A549 (cell line): ENCODE measurements at regions not wholly inside any gene's neighbourhood (a gene's known extent, or its start where the extent isn't known, plus 50 kb on each side); places are given as distances from the start of the nearest gene placed in this dataset.

Experiments used
- ATAC-seq, 2 experiments: fragments of 200-7000 bp in 1 of 2; fragments of >200 bp in 1 of 2; cut with Nextera tagmentation in 1 of 2; cut with Tn5 transposase in 1 of 2; 3 replicates each; pipeline versions ENCODE4 v1.8.0 to v1.9.1; 2018 to 2020; ENCODE audit warnings: mild to moderate bottlenecking in 1 of 2, moderate library complexity in 1 of 2
- CTCF ChIA-PET: fragments of 300-600 bp; sonication (Branson Sonifier 250); formaldehyde crosslinking; extraction: SDS; loops from one replicate; lab custom pipeline; 2021; ENCODE audit warnings: antibody characterized with exemption, inconsistent platforms; lab: Yijun Ruan, JAX
- POLR2A ChIA-PET: fragments of 350-600 bp; formaldehyde crosslinking; extraction: SDS; loops from one replicate; lab custom pipeline; 2021; ENCODE audit warnings: antibody characterized with exemption, inconsistent platforms; lab: Yijun Ruan, JAX
- DNase-seq, 2 experiments: peaks; one replicate each; pipeline versions ENCODE4 v3.0.0 to v3.0.0-alpha.2; 2011 to 2016; ENCODE audit warnings: low read depth in 1 of 2, low spot score in 1 of 2
- FAIRE-seq: peaks from 2 replicates; lab custom pipeline; 2011; peaks lifted over from hg19 to GRCh38; lab: Jason Lieb, UNC
- H3K27ac ChIP-seq, 2 experiments: fragments of >200 bp; sonication (Bioruptor Twin); formaldehyde crosslinking; 3 replicates each; pipeline ENCODE4 v1.5.1; 2016 to 2017
- H3K4me1 ChIP-seq: fragments of >200 bp; sonication (Bioruptor Twin); formaldehyde crosslinking; 3 replicates; pipeline ENCODE4 v1.6.1; 2016
- H3K4me2 ChIP-seq: fragments of >200 bp; sonication (Bioruptor Twin); formaldehyde crosslinking; 3 replicates; pipeline ENCODE4 v1.6.1; 2016
- H3K4me3 ChIP-seq: fragments of >200 bp; sonication (Bioruptor Twin); formaldehyde crosslinking; 3 replicates; pipeline ENCODE4 v1.5.1; 2016
- H3K9me3 ChIP-seq: fragments of >200 bp; sonication (Bioruptor Twin); formaldehyde crosslinking; 3 replicates; pipeline ENCODE4 v1.6.1; 2016
- BHLHE40 ChIP-seq: IDR thresholded peaks from 2 replicates; pipeline ENCODE4 v1.6.1; 2012; ENCODE audit warnings: low read depth, low read length, inconsistent platforms
- CBX8 ChIP-seq: fragments of 200-600 bp; sonication (generic); IDR thresholded peaks from 2 replicates; pipeline ENCODE4 v1.6.1; 2016
- CEBPB ChIP-seq, 2 experiments: fragments of >200 bp in 1 of 2; sonication (Bioruptor Twin) in 1 of 2; formaldehyde crosslinking in 1 of 2; IDR thresholded peaks; 2 replicates each; pipeline ENCODE4 v1.6.1; 2012 to 2016
- CHD4 ChIP-seq: fragments of 200-600 bp; sonication (generic); IDR thresholded peaks from 2 replicates; pipeline ENCODE4 v1.6.1; 2016; ENCODE audit warnings: antibody characterized with exemption, mild to moderate bottlenecking, borderline replicate concordance
- EHF ChIP-seq: fragments of 250-450 bp; sonication (Bioruptor Pico); IDR thresholded peaks from 2 replicates; pipeline ENCODE4 v1.5.0; 2020; ENCODE audit warnings: mild to moderate bottlenecking
- EHMT2 ChIP-seq: fragments of 200-600 bp; sonication (generic); IDR thresholded peaks from 2 replicates; pipeline ENCODE4 v1.6.1; 2016; ENCODE audit warnings: antibody characterized with exemption, low read depth, mild to moderate bottlenecking, moderate library complexity
- EP300 ChIP-seq, 2 experiments: fragments of >200 bp; sonication (Bioruptor Twin); formaldehyde crosslinking; IDR thresholded peaks; 2 replicates in 1 of 2; 3 replicates in 1 of 2; pipeline ENCODE4 v1.6.1; 2016 to 2017
- ESRRA ChIP-seq: fragments of 150-350 bp; IDR thresholded peaks from 2 replicates; pipeline ENCODE4 v1.6.1; 2014; ENCODE audit warnings: mild to moderate bottlenecking, low read length, borderline replicate concordance
- FOSB ChIP-seq: fragments of 250-450 bp; sonication (Bioruptor Pico); IDR thresholded peaks from 2 replicates; pipeline ENCODE4 v1.5.0; 2020; ENCODE audit warnings: mild to moderate bottlenecking, moderate library complexity
- FOSL2 ChIP-seq, 2 experiments: fragments of 450-650 bp in 1 of 2; fragments of >200 bp in 1 of 2; sonication (Bioruptor Twin) in 1 of 2; formaldehyde crosslinking; IDR thresholded peaks; 2 replicates each; pipeline versions ENCODE4 v1.5.0 to v1.6.1; 2016 to 2020; ENCODE audit warnings: mild to moderate bottlenecking in 1 of 2, moderate library complexity in 1 of 2
- FOXS1 ChIP-seq: fragments of 250-450 bp; sonication (Bioruptor Pico); IDR thresholded peaks from 2 replicates; pipeline ENCODE4 v1.5.0; 2020; ENCODE audit warnings: mild to moderate bottlenecking, moderate library complexity
- HDAC2 ChIP-seq: fragments of 200-600 bp; sonication (generic); IDR thresholded peaks from 2 replicates; pipeline ENCODE4 v1.6.1; 2016
- HEYL ChIP-seq: fragments of 250-450 bp; sonication (Bioruptor Pico); IDR thresholded peaks from 2 replicates; pipeline ENCODE4 v1.8.0; 2021; ENCODE audit warnings: mild to moderate bottlenecking, moderate library complexity
- HMGXB4 ChIP-seq: fragments of 250-450 bp; sonication (Bioruptor Pico); IDR thresholded peaks from 2 replicates; pipeline ENCODE4 v1.5.0; 2021; ENCODE audit warnings: mild to moderate bottlenecking, moderate library complexity, borderline replicate concordance
- HOXA7 ChIP-seq: fragments of 250-450 bp; sonication (Bioruptor Pico); IDR thresholded peaks from 2 replicates; pipeline ENCODE4 v1.5.0; 2020; ENCODE audit warnings: mild to moderate bottlenecking, moderate library complexity
- HOXB5 ChIP-seq: fragments of 250-450 bp; sonication (Bioruptor Pico); IDR thresholded peaks from 2 replicates; pipeline ENCODE4 v1.5.0; 2020; ENCODE audit warnings: mild to moderate bottlenecking, moderate library complexity
- MAFK ChIP-seq: fragments of 450-650 bp; IDR thresholded peaks from 2 replicates; pipeline ENCODE4 v1.6.1; 2014; ENCODE audit not compliant: partially characterized antibody
- MAX ChIP-seq: IDR thresholded peaks from 2 replicates; pipeline ENCODE4 v1.6.1; 2012
- MYC ChIP-seq: IDR thresholded peaks from 2 replicates; pipeline ENCODE4 v1.6.1; 2012; ENCODE audit warnings: mild to moderate bottlenecking, inconsistent platforms, low read length, improper control_type of control experiment, borderline replicate concordance
- PBX3 ChIP-seq: IDR thresholded peaks from 2 replicates; pipeline ENCODE4 v1.6.1; 2012
- POLR2A ChIP-seq: IDR thresholded peaks from 2 replicates; pipeline ENCODE4 v1.6.1; 2012; ENCODE audit warnings: mild to moderate bottlenecking, low read length
- POLR2AphosphoS2 ChIP-seq: conservative IDR thresholded peaks from 2 replicates; pipeline ENCODE4 v1.6.1; 2012; ENCODE audit warnings: low read length, improper control_type of control experiment, inconsistent platforms
- RARB ChIP-seq: fragments of 250-450 bp; sonication (Bioruptor Pico); IDR thresholded peaks from 2 replicates; pipeline ENCODE4 v1.8.0; 2021; ENCODE audit warnings: mild to moderate bottlenecking, moderate library complexity
- RNF2 ChIP-seq: fragments of 200-600 bp; sonication (generic); IDR thresholded peaks from 2 replicates; pipeline ENCODE4 v1.6.1; 2016; ENCODE audit warnings: low read depth, mild to moderate bottlenecking, antibody characterized with exemption, moderate library complexity, borderline replicate concordance
- SMC3 ChIP-seq: fragments of >200 bp; sonication (Bioruptor Twin); formaldehyde crosslinking; IDR thresholded peaks from 3 replicates; pipeline ENCODE4 v1.6.1; 2018; ENCODE audit warnings: inconsistent platforms
- SREBF2 ChIP-seq: fragments of 450-650 bp; IDR thresholded peaks from 2 replicates; pipeline ENCODE4 v1.6.1; 2014; ENCODE audit warnings: mild to moderate bottlenecking, moderate library complexity
- ZNF302 ChIP-seq: fragments of 250-450 bp; sonication (Bioruptor Pico); IDR thresholded peaks from 2 replicates; pipeline ENCODE4 v1.9.0; 2021; ENCODE audit warnings: inconsistent platforms, mild to moderate bottlenecking, moderate library complexity
- WGBS: methylation state at CpG from one replicate; pipeline ENCODE4 v1.1.6; 2017; ENCODE audit errors: missing lambda C conversion rate; 5-methylcytosine and 5-hydroxymethylcytosine counted together
- TF ChIP-seq, protein P1 (sequence below): fragments of 250-450 bp; sonication (Bioruptor Pico); IDR thresholded peaks from 2 replicates; pipeline ENCODE4 v1.5.0; 2020; ENCODE audit warnings: low read depth, mild to moderate bottlenecking, moderate library complexity
- TF ChIP-seq, protein P2 (sequence below): fragments of >200 bp; sonication (Bioruptor Twin); formaldehyde crosslinking; IDR thresholded peaks from 2 replicates; pipeline ENCODE4 v1.6.1; 2016

DNA sequence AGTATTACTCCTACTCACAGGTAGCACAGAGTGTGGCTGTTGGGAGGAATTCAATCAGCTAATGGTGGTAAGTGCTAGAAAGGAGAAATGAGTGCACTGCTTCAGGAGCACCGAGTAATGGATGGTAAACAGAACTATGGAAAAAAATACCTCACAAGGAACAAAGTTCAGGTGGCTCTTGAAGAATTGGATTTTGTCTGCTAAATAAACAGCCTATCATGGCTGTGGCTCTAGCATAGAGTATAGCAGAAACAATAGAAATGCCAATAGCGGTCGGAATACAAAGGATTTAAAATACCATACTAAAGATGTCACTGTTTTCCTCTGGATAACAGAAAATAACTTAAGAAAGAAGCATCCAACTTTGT, 482.5 kb downstream of the NUP35 start:
- Histone ChIP-seq H3K4me3 (no peak overlapping the region), H3K4me2 (no peak overlapping the region), H3K4me1 (no peaks in the 10 kb centered on the region), H3K27ac (no peak overlapping the region), H3K9me3 (no peaks in the 10 kb centered on the region)
- TF ChIP-seq EHF (CRISPR knock-in tag): no peak
- FAIRE-seq (no peak), DNase-seq (no peak), ATAC-seq (no peak)
- 55% methylated on average over 3 of the region's 3 CpGs for WGBS
- CTCF ChIA-PET: no interaction called here
- POLR2A ChIA-PET: no interaction called here

- WGBS: 79% methylated on average over 21 of the region's 21 CpGs
These were observed 483.8 kb downstream of the NUP35 start for GRCh38 chr2:183607995-183608394.

GRCh38 chr2:183608747-183609146, 484.5 kb downstream of the NUP35 start:
- no peak for DNase-seq
- no peak for TF ChIP-seq EP300 (IDR thresholded peaks at IDR 0.05)
- no peak for TF ChIP-seq CHD4
- no peak for TF ChIP-seq HEYL (CRISPR knock-in tag)
- TF ChIP-seq, protein P1, sequence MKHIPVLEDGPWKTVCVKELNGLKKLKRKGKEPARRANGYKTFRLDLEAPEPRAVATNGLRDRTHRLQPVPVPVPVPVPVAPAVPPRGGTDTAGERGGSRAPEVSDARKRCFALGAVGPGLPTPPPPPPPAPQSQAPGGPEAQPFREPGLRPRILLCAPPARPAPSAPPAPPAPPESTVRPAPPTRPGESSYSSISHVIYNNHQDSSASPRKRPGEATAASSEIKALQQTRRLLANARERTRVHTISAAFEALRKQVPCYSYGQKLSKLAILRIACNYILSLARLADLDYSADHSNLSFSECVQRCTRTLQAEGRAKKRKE (CRISPR knock-in tag): no peak
- no peak for TF ChIP-seq FOSL2 (IDR thresholded peaks at IDR 0.05)
- TF ChIP-seq FOSL2 (CRISPR knock-in tag; IDR thresholded peaks at IDR 0.05): no peak
- CTCF ChIA-PET: no interaction called here
- Histone ChIP-seq H3K4me1 (no peaks in the 10 kb centered on the region), H3K4me3 (no peak overlapping the region), H3K9me3 (no peaks in the 10 kb centered on the region), H3K27ac (no peak overlapping the region), H3K4me2 (no peak overlapping the region)
- no peak for FAIRE-seq
- POLR2A ChIA-PET: no interaction called here
- no peak for ATAC-seq
- WGBS: 56% methylated on average over 1 of the region's 1 CpG

More at GRCh38 chr2:183607995-183608394, 483.8 kb downstream of the NUP35 start:
- no peak for ATAC-seq
- Histone ChIP-seq H3K27ac (no peak overlapping the region), H3K4me3 (no peak overlapping the region), H3K4me1 (no peaks in the 10 kb centered on the region), H3K9me3 (no peaks in the 10 kb centered on the region), H3K4me2 (no peak overlapping the region)
- POLR2A ChIA-PET: no interaction called here
- TF ChIP-seq BHLHE40: no peak
- TF ChIP-seq POLR2A: no peak
- no peak for TF ChIP-seq SREBF2
- no peak for TF ChIP-seq MAX
- TF ChIP-seq POLR2AphosphoS2: no peak
- TF ChIP-seq MAFK: no peak
- TF ChIP-seq HOXB5 (CRISPR knock-in tag): no peak
- no peak for TF ChIP-seq RNF2
- no peak for TF ChIP-seq CBX8
- no peak for TF ChIP-seq RARB (CRISPR knock-in tag)
- no peak for TF ChIP-seq CEBPB (IDR thresholded peaks at IDR 0.05)
- no peak for TF ChIP-seq HOXA7 (CRISPR knock-in tag)
- FAIRE-seq: no peak
- CTCF ChIA-PET: no interaction called here
- no peak for DNase-seq

DNA sequence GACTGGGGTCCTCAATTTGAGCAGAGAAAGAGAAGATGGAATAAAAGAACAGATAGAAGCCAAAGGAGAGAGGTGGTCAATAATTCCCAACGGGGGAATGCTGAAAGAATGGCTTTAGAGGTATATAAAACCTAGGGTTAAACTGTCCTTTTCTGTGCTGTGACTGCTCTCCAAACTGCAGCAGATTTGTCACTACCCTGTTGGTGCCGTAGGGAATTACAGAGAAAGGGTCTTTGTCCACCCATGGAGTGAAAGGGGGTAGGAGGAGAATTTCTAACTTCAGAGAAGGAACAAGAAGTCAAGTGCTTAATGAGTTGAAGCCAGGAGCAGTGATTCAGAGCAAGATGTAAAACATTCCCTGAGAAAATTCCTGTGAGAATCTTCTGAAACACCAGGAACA, 486.5 kb downstream of the NUP35 start:
- FAIRE-seq: no peak
- 16% methylated on average over 2 of the region's 2 CpGs for WGBS
- DNase-seq: no peak
- no peak overlapping the region for H3K4me3 ChIP-seq
- no peak overlapping the region for H3K27ac ChIP-seq
- no peak for ATAC-seq
- H3K4me1 ChIP-seq: no peaks in the 10 kb centered on the region
- ChIA-PET POLR2A (no interaction called here), CTCF (no interaction called here)
- H3K4me2 ChIP-seq: no peak overlapping the region
- H3K9me3 ChIP-seq: no peaks in the 10 kb centered on the region
- TF ChIP-seq, protein P2, sequence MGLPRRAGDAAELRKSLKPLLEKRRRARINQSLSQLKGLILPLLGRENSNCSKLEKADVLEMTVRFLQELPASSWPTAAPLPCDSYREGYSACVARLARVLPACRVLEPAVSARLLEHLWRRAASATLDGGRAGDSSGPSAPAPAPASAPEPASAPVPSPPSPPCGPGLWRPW: no peak
- no peak for TF ChIP-seq MYC
- TF ChIP-seq MAX: no peak
- no peak for TF ChIP-seq RARB (CRISPR knock-in tag)
- TF ChIP-seq HMGXB4: no peak
- TF ChIP-seq EHMT2: no peak
- TF ChIP-seq ESRRA: no peak
- TF ChIP-seq SMC3: no peak
- TF ChIP-seq FOSB (CRISPR knock-in tag): no peak
- no peak for TF ChIP-seq FOSL2 (IDR thresholded peaks at IDR 0.05)
- TF ChIP-seq FOSL2 (CRISPR knock-in tag; IDR thresholded peaks at IDR 0.05): no peak
- TF ChIP-seq ZNF302: no peak
- TF ChIP-seq PBX3: no peak
- no peak for TF ChIP-seq MAFK
- no peak for TF ChIP-seq HDAC2
- TF ChIP-seq FOXS1 (CRISPR knock-in tag): no peak
